ENCODE measurements at regions not wholly inside any gene's neighbourhood (a gene's known extent, or its start where the extent isn't known, plus 50 kb on each side); places are given as distances from the start of the nearest gene placed in this dataset.

DNA sequence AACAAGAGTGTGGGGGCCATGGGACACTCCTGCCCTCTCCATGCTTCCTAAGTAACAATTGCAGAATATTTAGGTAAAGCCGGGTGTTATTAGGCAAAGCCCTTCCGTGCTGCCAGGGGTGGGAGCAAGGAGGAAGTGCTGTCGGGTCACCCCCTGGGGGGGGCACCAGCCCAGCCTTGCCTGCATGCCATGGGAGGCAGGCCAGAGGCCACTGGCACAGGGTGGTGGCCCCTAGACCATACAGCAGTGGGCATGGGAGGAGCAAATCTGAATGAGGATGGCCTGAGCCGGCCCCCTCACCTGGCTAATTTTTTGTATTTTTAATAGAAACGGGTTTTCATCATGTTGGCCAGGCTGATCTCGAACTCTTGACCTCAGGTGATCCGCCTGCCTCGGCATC is 355.7 kb upstream of the CDH8 start:
- dilution Hi-C loops (cut with MboI; ENCODE audit: extremely low pct_ligation_motif_present, low sequenced_read_pairs): no loop called here
- no peak overlapping the region for H3K4me3 ChIP-seq (ENCODE audit: control insufficient read depth in 2 of 3, extremely low read depth in 1 of 3, insufficient read depth in 2 of 3, low read depth in 1 of 3, low read length in 3 of 3)
- H4K20me1 ChIP-seq (ENCODE audit: control insufficient read depth, extremely low read depth, insufficient read depth, low read length): no peaks in the 10 kb centered on the region
- H2AFZ ChIP-seq (ENCODE audit: control insufficient read depth, low read length): no peak overlapping the region
- no peaks in the 10 kb centered on the region for H3K9me1 ChIP-seq (ENCODE audit: control insufficient read depth, extremely low read depth, insufficient read depth, low read length)
- no peak overlapping the region for H3K4me2 ChIP-seq (ENCODE audit: control insufficient read depth, extremely low read depth, insufficient read depth, low read depth, low read length)
- FAIRE-seq (no peak), DNase-seq (ENCODE audit: low read depth, low spot score) (no peak)
- H3K27me3 ChIP-seq (ENCODE audit: control insufficient read depth, extremely low read depth, insufficient read depth, low read length): no peaks in the 10 kb centered on the region
- H3K9ac ChIP-seq (ENCODE audit: control insufficient read depth, extremely low read depth, insufficient read depth, low read length): no peak overlapping the region
- H3K36me3 ChIP-seq (ENCODE audit: control insufficient read depth in 2 of 2, extremely low read depth in 1 of 2, insufficient read depth in 2 of 2, low read length in 2 of 2): no peaks in the 10 kb centered on the region
- H3K4me1 ChIP-seq (ENCODE audit: control insufficient read depth, extremely low read depth, insufficient read depth, low read length): no peaks in the 10 kb centered on the region
- no peaks in the 10 kb centered on the region for H3K9me3 ChIP-seq (ENCODE audit: control insufficient read depth, low read depth, low read length)
- H3K79me2 ChIP-seq (ENCODE audit: control insufficient read depth, insufficient read depth, low read length): no peaks in the 10 kb centered on the region
- no peak overlapping the region for H3K27ac ChIP-seq (ENCODE audit: control insufficient read depth, insufficient read depth, low read length)
- TF ChIP-seq, protein P1, sequence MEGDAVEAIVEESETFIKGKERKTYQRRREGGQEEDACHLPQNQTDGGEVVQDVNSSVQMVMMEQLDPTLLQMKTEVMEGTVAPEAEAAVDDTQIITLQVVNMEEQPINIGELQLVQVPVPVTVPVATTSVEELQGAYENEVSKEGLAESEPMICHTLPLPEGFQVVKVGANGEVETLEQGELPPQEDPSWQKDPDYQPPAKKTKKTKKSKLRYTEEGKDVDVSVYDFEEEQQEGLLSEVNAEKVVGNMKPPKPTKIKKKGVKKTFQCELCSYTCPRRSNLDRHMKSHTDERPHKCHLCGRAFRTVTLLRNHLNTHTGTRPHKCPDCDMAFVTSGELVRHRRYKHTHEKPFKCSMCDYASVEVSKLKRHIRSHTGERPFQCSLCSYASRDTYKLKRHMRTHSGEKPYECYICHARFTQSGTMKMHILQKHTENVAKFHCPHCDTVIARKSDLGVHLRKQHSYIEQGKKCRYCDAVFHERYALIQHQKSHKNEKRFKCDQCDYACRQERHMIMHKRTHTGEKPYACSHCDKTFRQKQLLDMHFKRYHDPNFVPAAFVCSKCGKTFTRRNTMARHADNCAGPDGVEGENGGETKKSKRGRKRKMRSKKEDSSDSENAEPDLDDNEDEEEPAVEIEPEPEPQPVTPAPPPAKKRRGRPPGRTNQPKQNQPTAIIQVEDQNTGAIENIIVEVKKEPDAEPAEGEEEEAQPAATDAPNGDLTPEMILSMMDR (optimal IDR thresholded peaks at IDR 0.05 in 1 of 3, IDR thresholded peaks at IDR 0.05 in 1 of 3, conservative IDR thresholded peaks at IDR 0.05 in 1 of 3; ENCODE audit: extremely low read depth in 1 of 3, insufficient read depth in 2 of 3, low read length in 3 of 3): no peak
- no peak for TF ChIP-seq EZH2 (IDR thresholded peaks at IDR 0.05; ENCODE audit: low read length)

DNA sequence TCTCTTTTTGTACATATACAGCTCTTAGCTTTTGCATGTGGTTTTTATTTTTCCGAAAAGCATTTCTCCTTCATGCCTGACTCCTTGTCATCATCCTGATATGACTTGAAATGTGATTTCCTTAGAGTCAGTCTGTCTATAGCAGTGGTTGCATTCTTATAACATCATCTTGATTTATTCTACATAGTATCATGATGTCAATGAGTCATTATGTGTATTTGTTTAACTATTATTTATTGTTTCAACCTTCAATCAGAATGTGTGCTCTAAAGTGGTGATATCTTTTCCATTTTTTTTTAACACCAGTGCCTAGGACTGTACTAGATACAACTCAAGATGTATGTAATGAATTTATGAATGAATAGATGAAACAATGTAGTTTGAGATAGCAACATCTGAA is 354.9 kb upstream of the CDH8 start:
- H3K36me3 ChIP-seq (ENCODE audit: control insufficient read depth in 2 of 2, extremely low read depth in 1 of 2, insufficient read depth in 2 of 2, low read length in 2 of 2): no peaks in the 10 kb centered on the region
- H3K4me1 ChIP-seq (ENCODE audit: control insufficient read depth, extremely low read depth, insufficient read depth, low read length): no peaks in the 10 kb centered on the region
- no peaks in the 10 kb centered on the region for H3K9me3 ChIP-seq (ENCODE audit: control insufficient read depth, low read depth, low read length)
- H3K79me2 ChIP-seq (ENCODE audit: control insufficient read depth, insufficient read depth, low read length): no peaks in the 10 kb centered on the region
- FAIRE-seq (no peak), DNase-seq (ENCODE audit: low read depth, low spot score) (no peak)
- H3K4me3 ChIP-seq (ENCODE audit: control insufficient read depth in 2 of 3, extremely low read depth in 1 of 3, insufficient read depth in 2 of 3, low read depth in 1 of 3, low read length in 3 of 3): no peak overlapping the region
- no peak overlapping the region for H2AFZ ChIP-seq (ENCODE audit: control insufficient read depth, low read length)
- no peak for TF ChIP-seq EZH2 (IDR thresholded peaks at IDR 0.05; ENCODE audit: low read length)
- TF ChIP-seq, protein P1 (optimal IDR thresholded peaks at IDR 0.05 in 1 of 3, IDR thresholded peaks at IDR 0.05 in 1 of 3, conservative IDR thresholded peaks at IDR 0.05 in 1 of 3; ENCODE audit: extremely low read depth in 1 of 3, insufficient read depth in 2 of 3, low read length in 3 of 3): no peak
- H3K27ac ChIP-seq (ENCODE audit: control insufficient read depth, insufficient read depth, low read length): no peak overlapping the region
- H4K20me1 ChIP-seq (ENCODE audit: control insufficient read depth, extremely low read depth, insufficient read depth, low read length): no peaks in the 10 kb centered on the region
- H3K4me2 ChIP-seq (ENCODE audit: control insufficient read depth, extremely low read depth, insufficient read depth, low read depth, low read length): no peak overlapping the region
- H3K27me3 ChIP-seq (ENCODE audit: control insufficient read depth, extremely low read depth, insufficient read depth, low read length): no peaks in the 10 kb centered on the region
- dilution Hi-C loops (cut with MboI; ENCODE audit: extremely low pct_ligation_motif_present, low sequenced_read_pairs): no loop called here
- no peak overlapping the region for H3K9ac ChIP-seq (ENCODE audit: control insufficient read depth, extremely low read depth, insufficient read depth, low read length)
- no peaks in the 10 kb centered on the region for H3K9me1 ChIP-seq (ENCODE audit: control insufficient read depth, extremely low read depth, insufficient read depth, low read length)

Measured in keratinocyte (primary cell).